IMR-90 (cell line): ENCODE measurements at regions not wholly inside any gene's neighbourhood (a gene's known extent, or its start where the extent isn't known, plus 50 kb on each side); places are given as distances from the start of the nearest gene placed in this dataset.

Source experiments
- CTCF ChIP-seq: conservative IDR thresholded peaks from 2 replicates; pipeline ENCODE4 v1.5.1; 2012; ENCODE audit warnings: mild to moderate bottlenecking, low read depth, low read length, improper control_type of control experiment
- ELK1 ChIP-seq: fragments of 150-350 bp; IDR thresholded peaks from 2 replicates; pipeline ENCODE4 v1.6.1; 2016; ENCODE audit warnings: low read depth, mild to moderate bottlenecking, low read length, moderate library complexity, borderline replicate concordance
- MAZ ChIP-seq: IDR thresholded peaks from 2 replicates; pipeline ENCODE4 v1.6.1; 2012; ENCODE audit warnings: low read depth, mild to moderate bottlenecking, low read length, improper control_type of control experiment, moderate library complexity, borderline replicate concordance
- POLR2A ChIP-seq: IDR thresholded peaks from 2 replicates; pipeline ENCODE4 v1.6.1; 2012; ENCODE audit warnings: mild to moderate bottlenecking, low read depth, low read length

- no peak for TF ChIP-seq POLR2A
- no peak for TF ChIP-seq CTCF
- TF ChIP-seq MAZ, result no peak
- no peak for TF ChIP-seq ELK1
Measured at GRCh38 chr2:368386-368785, 80.5 kb upstream of the ALKAL2 start.
